GM12878 (cell line): ENCODE measurements at regions not wholly inside any gene's neighbourhood (a gene's known extent, or its start where the extent isn't known, plus 50 kb on each side); places are given as distances from the start of the nearest gene placed in this dataset.

Experiments used
- ATAC-seq: fragments of 200-7000 bp; cut with Tn5 transposase; 3 replicates; pipeline ENCODE4 v1.9.1; 2020; ENCODE audit warnings: mild to moderate bottlenecking, moderate library complexity
- BruUV-seq: library from RNA; stranded (reverse); fragments of 400-500 nt; replicated peaks from 2 replicates; lab custom pipeline; 2021; lab: Mats Ljungman, UMichigan
- CTCF ChIA-PET: fragments of 300-600 bp; sonication (Branson Sonifier 250); formaldehyde crosslinking; extraction: SDS; loops from one replicate; lab custom pipeline; 2021; ENCODE audit warnings: inconsistent platforms; lab: Yijun Ruan, JAX
- POLR2A ChIA-PET: fragments of 350-600 bp; formaldehyde crosslinking; extraction: SDS; loops from one replicate; lab custom pipeline; 2021; ENCODE audit warnings: inconsistent platforms; lab: Charles Lee
- RAD21 ChIA-PET: fragments of 300-600 bp; sonication (Branson Sonifier 250); formaldehyde crosslinking; loops from one replicate; lab custom pipeline; 2023; ENCODE audit warnings: antibody characterized with exemption; ENCODE audit not compliant: unreplicated experiment; lab: Charles Lee
- SMC1A ChIA-PET: fragments of 300-600 bp; sonication (Branson Sonifier 250); formaldehyde crosslinking; loops from one replicate; lab custom pipeline; 2023; ENCODE audit not compliant: unreplicated experiment, uncharacterized antibody; lab: Charles Lee
- DNase-seq: peaks from one replicate; pipeline ENCODE4 v3.0.0-alpha.2; 2011; ENCODE audit warnings: low read depth, low spot score
- FAIRE-seq: peaks from 3 replicates; lab custom pipeline; 2011; peaks lifted over from hg19 to GRCh38; lab: Jason Lieb, UNC
- H2AFZ ChIP-seq: 2 replicates; pipeline ENCODE4 v1.6.0; 2011; ENCODE audit warnings: low read depth, low read length, control low read depth; ENCODE audit not compliant: control insufficient read depth
- H3K27ac ChIP-seq: 2 replicates; pipeline ENCODE4 v1.5.1; 2011; ENCODE audit warnings: control low read depth; ENCODE audit not compliant: control insufficient read depth, insufficient read depth
- H3K27me3 ChIP-seq, 2 experiments: replicated peaks in 1 of 2; 2 replicates each; pipeline versions ENCODE4 v1.6.0 to v1.6.1; 2011; ENCODE audit warnings: low read length in 1 of 2; ENCODE audit not compliant: control insufficient read depth in 2 of 2, insufficient read depth in 2 of 2
- H3K36me3 ChIP-seq, 2 experiments: 2 replicates each; pipeline ENCODE4 v1.5.1; 2011; ENCODE audit warnings: low read length in 1 of 2; ENCODE audit not compliant: control insufficient read depth in 2 of 2, insufficient read depth in 2 of 2
- H3K4me1 ChIP-seq: 2 replicates; pipeline ENCODE4 v1.6.1; 2011; ENCODE audit warnings: mild to moderate bottlenecking, low read length, moderate library complexity, mixed read lengths; ENCODE audit not compliant: control insufficient read depth, insufficient read depth
- H3K4me2 ChIP-seq: 2 replicates; pipeline ENCODE4 v1.6.0; 2011; ENCODE audit warnings: control low read depth; ENCODE audit not compliant: control insufficient read depth, insufficient read depth
- H3K4me3 ChIP-seq: fragments of 200-600 bp; sonication (generic); 2 replicates; pipeline ENCODE4 v1.5.1; 2016
- H3K79me2 ChIP-seq: 2 replicates; pipeline ENCODE4 v1.6.0; 2011; ENCODE audit warnings: low read length; ENCODE audit not compliant: control insufficient read depth, insufficient read depth
- H3K9ac ChIP-seq: 2 replicates; pipeline ENCODE4 v1.8.0; 2011; ENCODE audit warnings: low read length, control low read depth, mixed read lengths; ENCODE audit not compliant: control insufficient read depth, insufficient read depth
- H3K9me3 ChIP-seq: replicated peaks from 3 replicates; pipeline ENCODE4 v1.5.1; 2011; ENCODE audit warnings: mild to moderate bottlenecking, low read length; ENCODE audit not compliant: control insufficient read depth, insufficient read depth
- H4K20me1 ChIP-seq: 2 replicates; pipeline ENCODE4 v1.6.0; 2011; ENCODE audit not compliant: control insufficient read depth, insufficient read depth
- CHD1 ChIP-seq: IDR thresholded peaks from 2 replicates; pipeline ENCODE4 v1.6.1; 2012; ENCODE audit warnings: low read depth, low read length, improper control_type of control experiment
- GATAD2B ChIP-seq: fragments of 450-650 bp; conservative IDR thresholded peaks from 2 replicates; pipeline ENCODE4 v1.6.1; 2017; ENCODE audit warnings: low read depth, mild to moderate bottlenecking, moderate library complexity
- MTA2 ChIP-seq: fragments of 450-650 bp; IDR thresholded peaks from 2 replicates; pipeline ENCODE4 v1.6.1; 2016; ENCODE audit warnings: low read depth, mild to moderate bottlenecking, moderate library complexity
- RAD51 ChIP-seq: fragments of 450-650 bp; IDR thresholded peaks from 2 replicates; pipeline ENCODE4 v1.6.1; 2016; ENCODE audit warnings: moderate library complexity, mild to moderate bottlenecking, inconsistent platforms
- SIX5 ChIP-seq: IDR thresholded peaks from 2 replicates; pipeline ENCODE4 v1.6.1; 2011; ENCODE audit warnings: mild to moderate bottlenecking, low read depth, low read length, moderate library complexity; ENCODE audit not compliant: severe bottlenecking
- SMAD1 ChIP-seq: fragments of 450-650 bp; IDR thresholded peaks from 2 replicates; pipeline ENCODE4 v1.6.1; 2018; ENCODE audit warnings: mild to moderate bottlenecking, low read depth; ENCODE audit not compliant: partially characterized antibody
- WGBS: methylation state at CpG from one replicate; pipeline ENCODE4 v1.1.6; 2016; ENCODE audit warnings: low lambda C conversion rate; ENCODE audit not compliant: insufficient replicate concordance, insufficient coverage; ENCODE audit errors: missing lambda C conversion rate; 5-methylcytosine and 5-hydroxymethylcytosine counted together
- in situ Hi-C: fragments of 300-500 bp; cut with MboI; formaldehyde crosslinking; loops from 9 replicates; pipeline ENCODE4 v1.14.3; 2018; ENCODE audit warnings: mixed read lengths
- intact Hi-C: fragments of 100-400 bp; cut with micrococcal nuclease; formaldehyde crosslinking; loops from one replicate; pipeline ENCODE4 v1.14.2; 2022; ENCODE audit not compliant: unreplicated experiment
- TF ChIP-seq, protein P1 (sequence below): fragments of 450-650 bp; conservative IDR thresholded peaks from 2 replicates; pipeline ENCODE4 v1.6.1; 2017; ENCODE audit warnings: mild to moderate bottlenecking, moderate library complexity
- TF ChIP-seq, protein P2 (sequence below): fragments of 150-350 bp; IDR thresholded peaks from 2 replicates; pipeline ENCODE4 v1.6.1; 2014; ENCODE audit warnings: mild to moderate bottlenecking, low read depth, low read length
- TF ChIP-seq, protein P3 (sequence below): fragments of 450-650 bp; IDR thresholded peaks from 2 replicates; pipeline ENCODE4 v1.6.1; 2014; ENCODE audit warnings: mild to moderate bottlenecking
- TF ChIP-seq, protein P4 (sequence below): fragments of 450-650 bp; IDR thresholded peaks from 2 replicates; pipeline ENCODE4 v1.6.1; 2017; ENCODE audit warnings: mild to moderate bottlenecking
- TF ChIP-seq, protein P5 (sequence below): fragments of 450-650 bp; IDR thresholded peaks from 2 replicates; pipeline ENCODE4 v1.6.1; 2016; ENCODE audit warnings: mild to moderate bottlenecking, moderate library complexity, borderline replicate concordance

DNA sequence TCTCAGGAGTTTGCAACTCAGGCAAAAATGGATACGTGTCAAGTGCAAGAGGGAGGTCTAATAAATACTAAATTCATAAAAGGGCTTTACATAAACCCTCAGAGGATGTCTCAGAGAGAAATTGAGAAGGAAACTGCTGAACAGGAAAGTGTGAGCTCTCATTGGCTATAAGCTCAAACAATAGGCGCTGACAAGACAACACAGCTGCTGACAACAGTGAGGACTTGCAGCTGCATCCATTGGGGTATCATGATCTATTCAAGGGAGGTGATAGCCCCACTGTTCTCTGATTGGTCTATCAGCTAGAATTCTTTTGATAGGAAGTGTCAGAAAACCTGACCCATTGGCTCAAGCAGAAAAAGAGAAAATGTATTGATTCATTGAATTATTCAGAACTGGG lies 187.2 kb downstream of the CBLN1 start:
- no peaks in the 10 kb centered on the region for H3K36me3 ChIP-seq
- no TSS peak for BruUV-seq
- no peaks in the 10 kb centered on the region; a peak in 1 of 4 replicates for H3K27me3 ChIP-seq
- in situ Hi-C loops (no loop called here), intact Hi-C loops (no loop called here)
- H3K9me3 ChIP-seq, result no peaks in the 10 kb centered on the region
- ChIA-PET RAD21 (no interaction called here), CTCF (no interaction called here), POLR2A (no interaction called here), SMC1A (no interaction called here)
- H3K4me1 ChIP-seq, result no peaks in the 10 kb centered on the region
- H3K4me2 ChIP-seq, result no peak overlapping the region
- no peak overlapping the region for H2AFZ ChIP-seq
- no peak overlapping the region for H3K9ac ChIP-seq
- no peaks in the 10 kb centered on the region for H4K20me1 ChIP-seq
- DNase-seq (no peak), FAIRE-seq (no peak), ATAC-seq (no peak)
- H3K4me3 ChIP-seq, result no peak overlapping the region
- no peaks in the 10 kb centered on the region for H3K79me2 ChIP-seq
- H3K27ac ChIP-seq, result no peak overlapping the region
- WGBS, result 20% methylated on average over 2 of the region's 2 CpGs
- TF ChIP-seq, protein P1, sequence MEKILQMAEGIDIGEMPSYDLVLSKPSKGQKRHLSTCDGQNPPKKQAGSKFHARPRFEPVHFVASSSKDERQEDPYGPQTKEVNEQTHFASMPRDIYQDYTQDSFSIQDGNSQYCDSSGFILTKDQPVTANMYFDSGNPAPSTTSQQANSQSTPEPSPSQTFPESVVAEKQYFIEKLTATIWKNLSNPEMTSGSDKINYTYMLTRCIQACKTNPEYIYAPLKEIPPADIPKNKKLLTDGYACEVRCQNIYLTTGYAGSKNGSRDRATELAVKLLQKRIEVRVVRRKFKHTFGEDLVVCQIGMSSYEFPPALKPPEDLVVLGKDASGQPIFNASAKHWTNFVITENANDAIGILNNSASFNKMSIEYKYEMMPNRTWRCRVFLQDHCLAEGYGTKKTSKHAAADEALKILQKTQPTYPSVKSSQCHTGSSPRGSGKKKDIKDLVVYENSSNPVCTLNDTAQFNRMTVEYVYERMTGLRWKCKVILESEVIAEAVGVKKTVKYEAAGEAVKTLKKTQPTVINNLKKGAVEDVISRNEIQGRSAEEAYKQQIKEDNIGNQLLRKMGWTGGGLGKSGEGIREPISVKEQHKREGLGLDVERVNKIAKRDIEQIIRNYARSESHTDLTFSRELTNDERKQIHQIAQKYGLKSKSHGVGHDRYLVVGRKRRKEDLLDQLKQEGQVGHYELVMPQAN, result no peak
- TF ChIP-seq, protein P2, sequence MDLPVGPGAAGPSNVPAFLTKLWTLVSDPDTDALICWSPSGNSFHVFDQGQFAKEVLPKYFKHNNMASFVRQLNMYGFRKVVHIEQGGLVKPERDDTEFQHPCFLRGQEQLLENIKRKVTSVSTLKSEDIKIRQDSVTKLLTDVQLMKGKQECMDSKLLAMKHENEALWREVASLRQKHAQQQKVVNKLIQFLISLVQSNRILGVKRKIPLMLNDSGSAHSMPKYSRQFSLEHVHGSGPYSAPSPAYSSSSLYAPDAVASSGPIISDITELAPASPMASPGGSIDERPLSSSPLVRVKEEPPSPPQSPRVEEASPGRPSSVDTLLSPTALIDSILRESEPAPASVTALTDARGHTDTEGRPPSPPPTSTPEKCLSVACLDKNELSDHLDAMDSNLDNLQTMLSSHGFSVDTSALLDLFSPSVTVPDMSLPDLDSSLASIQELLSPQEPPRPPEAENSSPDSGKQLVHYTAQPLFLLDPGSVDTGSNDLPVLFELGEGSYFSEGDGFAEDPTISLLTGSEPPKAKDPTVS, result no peak
- TF ChIP-seq SMAD1, result no peak
- no peak for TF ChIP-seq GATAD2B
- TF ChIP-seq SIX5, result no peak
- TF ChIP-seq CHD1, result no peak
- TF ChIP-seq, protein P3, sequence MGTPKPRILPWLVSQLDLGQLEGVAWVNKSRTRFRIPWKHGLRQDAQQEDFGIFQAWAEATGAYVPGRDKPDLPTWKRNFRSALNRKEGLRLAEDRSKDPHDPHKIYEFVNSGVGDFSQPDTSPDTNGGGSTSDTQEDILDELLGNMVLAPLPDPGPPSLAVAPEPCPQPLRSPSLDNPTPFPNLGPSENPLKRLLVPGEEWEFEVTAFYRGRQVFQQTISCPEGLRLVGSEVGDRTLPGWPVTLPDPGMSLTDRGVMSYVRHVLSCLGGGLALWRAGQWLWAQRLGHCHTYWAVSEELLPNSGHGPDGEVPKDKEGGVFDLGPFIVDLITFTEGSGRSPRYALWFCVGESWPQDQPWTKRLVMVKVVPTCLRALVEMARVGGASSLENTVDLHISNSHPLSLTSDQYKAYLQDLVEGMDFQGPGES, result no peak
- TF ChIP-seq, protein P4, sequence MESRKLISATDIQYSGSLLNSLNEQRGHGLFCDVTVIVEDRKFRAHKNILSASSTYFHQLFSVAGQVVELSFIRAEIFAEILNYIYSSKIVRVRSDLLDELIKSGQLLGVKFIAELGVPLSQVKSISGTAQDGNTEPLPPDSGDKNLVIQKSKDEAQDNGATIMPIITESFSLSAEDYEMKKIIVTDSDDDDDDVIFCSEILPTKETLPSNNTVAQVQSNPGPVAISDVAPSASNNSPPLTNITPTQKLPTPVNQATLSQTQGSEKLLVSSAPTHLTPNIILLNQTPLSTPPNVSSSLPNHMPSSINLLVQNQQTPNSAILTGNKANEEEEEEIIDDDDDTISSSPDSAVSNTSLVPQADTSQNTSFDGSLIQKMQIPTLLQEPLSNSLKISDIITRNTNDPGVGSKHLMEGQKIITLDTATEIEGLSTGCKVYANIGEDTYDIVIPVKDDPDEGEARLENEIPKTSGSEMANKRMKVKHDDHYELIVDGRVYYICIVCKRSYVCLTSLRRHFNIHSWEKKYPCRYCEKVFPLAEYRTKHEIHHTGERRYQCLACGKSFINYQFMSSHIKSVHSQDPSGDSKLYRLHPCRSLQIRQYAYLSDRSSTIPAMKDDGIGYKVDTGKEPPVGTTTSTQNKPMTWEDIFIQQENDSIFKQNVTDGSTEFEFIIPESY, result no peak
- TF ChIP-seq, protein P5, sequence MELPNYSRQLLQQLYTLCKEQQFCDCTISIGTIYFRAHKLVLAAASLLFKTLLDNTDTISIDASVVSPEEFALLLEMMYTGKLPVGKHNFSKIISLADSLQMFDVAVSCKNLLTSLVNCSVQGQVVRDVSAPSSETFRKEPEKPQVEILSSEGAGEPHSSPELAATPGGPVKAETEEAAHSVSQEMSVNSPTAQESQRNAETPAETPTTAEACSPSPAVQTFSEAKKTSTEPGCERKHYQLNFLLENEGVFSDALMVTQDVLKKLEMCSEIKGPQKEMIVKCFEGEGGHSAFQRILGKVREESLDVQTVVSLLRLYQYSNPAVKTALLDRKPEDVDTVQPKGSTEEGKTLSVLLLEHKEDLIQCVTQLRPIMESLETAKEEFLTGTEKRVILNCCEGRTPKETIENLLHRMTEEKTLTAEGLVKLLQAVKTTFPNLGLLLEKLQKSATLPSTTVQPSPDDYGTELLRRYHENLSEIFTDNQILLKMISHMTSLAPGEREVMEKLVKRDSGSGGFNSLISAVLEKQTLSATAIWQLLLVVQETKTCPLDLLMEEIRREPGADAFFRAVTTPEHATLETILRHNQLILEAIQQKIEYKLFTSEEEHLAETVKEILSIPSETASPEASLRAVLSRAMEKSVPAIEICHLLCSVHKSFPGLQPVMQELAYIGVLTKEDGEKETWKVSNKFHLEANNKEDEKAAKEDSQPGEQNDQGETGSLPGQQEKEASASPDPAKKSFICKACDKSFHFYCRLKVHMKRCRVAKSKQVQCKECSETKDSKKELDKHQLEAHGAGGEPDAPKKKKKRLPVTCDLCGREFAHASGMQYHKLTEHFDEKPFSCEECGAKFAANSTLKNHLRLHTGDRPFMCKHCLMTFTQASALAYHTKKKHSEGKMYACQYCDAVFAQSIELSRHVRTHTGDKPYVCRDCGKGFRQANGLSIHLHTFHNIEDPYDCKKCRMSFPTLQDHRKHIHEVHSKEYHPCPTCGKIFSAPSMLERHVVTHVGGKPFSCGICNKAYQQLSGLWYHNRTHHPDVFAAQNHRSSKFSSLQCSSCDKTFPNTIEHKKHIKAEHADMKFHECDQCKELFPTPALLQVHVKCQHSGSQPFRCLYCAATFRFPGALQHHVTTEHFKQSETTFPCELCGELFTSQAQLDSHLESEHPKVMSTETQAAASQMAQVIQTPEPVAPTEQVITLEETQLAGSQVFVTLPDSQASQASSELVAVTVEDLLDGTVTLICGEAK, result no peak
- no peak for TF ChIP-seq MTA2
- TF ChIP-seq RAD51, result no peak
